Gastrocnemius medialis (tissue), 4 donors: ENCODE measurements at regions not wholly inside any gene's neighbourhood (a gene's known extent, or its start where the extent isn't known, plus 50 kb on each side); places are given as distances from the start of the nearest gene placed in this dataset.

Experiments used
- POLR2A ChIP-seq, 2 donors: fragments of 450-650 bp; IDR thresholded peaks; one replicate each; pipeline ENCODE4 v1.6.1; 2017; ENCODE audit warnings: antibody characterized with exemption in 2 of 2, mild to moderate bottlenecking in 2 of 2, moderate library complexity in 2 of 2
- TF ChIP-seq, protein P1 (sequence below), 5 experiments: fragments of 450-650 bp in 3 of 5; fragments of 200-600 bp in 2 of 5; sonication (generic) in 2 of 5; IDR thresholded peaks in 4 of 5; conservative IDR thresholded peaks in 1 of 5; 1 replicate in 4 of 5; 2 replicates in 1 of 5; pipeline ENCODE4 v1.5.1; 2016 to 2019; ENCODE audit warnings: antibody characterized with exemption in 5 of 5, mild to moderate bottlenecking in 3 of 5, moderate library complexity in 3 of 5

- TF ChIP-seq, protein P1, sequence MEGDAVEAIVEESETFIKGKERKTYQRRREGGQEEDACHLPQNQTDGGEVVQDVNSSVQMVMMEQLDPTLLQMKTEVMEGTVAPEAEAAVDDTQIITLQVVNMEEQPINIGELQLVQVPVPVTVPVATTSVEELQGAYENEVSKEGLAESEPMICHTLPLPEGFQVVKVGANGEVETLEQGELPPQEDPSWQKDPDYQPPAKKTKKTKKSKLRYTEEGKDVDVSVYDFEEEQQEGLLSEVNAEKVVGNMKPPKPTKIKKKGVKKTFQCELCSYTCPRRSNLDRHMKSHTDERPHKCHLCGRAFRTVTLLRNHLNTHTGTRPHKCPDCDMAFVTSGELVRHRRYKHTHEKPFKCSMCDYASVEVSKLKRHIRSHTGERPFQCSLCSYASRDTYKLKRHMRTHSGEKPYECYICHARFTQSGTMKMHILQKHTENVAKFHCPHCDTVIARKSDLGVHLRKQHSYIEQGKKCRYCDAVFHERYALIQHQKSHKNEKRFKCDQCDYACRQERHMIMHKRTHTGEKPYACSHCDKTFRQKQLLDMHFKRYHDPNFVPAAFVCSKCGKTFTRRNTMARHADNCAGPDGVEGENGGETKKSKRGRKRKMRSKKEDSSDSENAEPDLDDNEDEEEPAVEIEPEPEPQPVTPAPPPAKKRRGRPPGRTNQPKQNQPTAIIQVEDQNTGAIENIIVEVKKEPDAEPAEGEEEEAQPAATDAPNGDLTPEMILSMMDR (IDR thresholded peaks at IDR 0.05 in 4 of 5, conservative IDR thresholded peaks at IDR 0.05 in 1 of 5) = no peak
- TF ChIP-seq POLR2A (IDR thresholded peaks at IDR 0.05) = no peak
These were observed 595.2 kb downstream of the BRD1 start for GRCh38 chr22:49232319-49233067.
